ENCODE measurements at regions not wholly inside any gene's neighbourhood (a gene's known extent, or its start where the extent isn't known, plus 50 kb on each side); places are given as distances from the start of the nearest gene placed in this dataset.

GRCh38 chr14:66177935-66178334, 308.2 kb upstream of the CCDC196 start:
- TF ChIP-seq, protein P1, sequence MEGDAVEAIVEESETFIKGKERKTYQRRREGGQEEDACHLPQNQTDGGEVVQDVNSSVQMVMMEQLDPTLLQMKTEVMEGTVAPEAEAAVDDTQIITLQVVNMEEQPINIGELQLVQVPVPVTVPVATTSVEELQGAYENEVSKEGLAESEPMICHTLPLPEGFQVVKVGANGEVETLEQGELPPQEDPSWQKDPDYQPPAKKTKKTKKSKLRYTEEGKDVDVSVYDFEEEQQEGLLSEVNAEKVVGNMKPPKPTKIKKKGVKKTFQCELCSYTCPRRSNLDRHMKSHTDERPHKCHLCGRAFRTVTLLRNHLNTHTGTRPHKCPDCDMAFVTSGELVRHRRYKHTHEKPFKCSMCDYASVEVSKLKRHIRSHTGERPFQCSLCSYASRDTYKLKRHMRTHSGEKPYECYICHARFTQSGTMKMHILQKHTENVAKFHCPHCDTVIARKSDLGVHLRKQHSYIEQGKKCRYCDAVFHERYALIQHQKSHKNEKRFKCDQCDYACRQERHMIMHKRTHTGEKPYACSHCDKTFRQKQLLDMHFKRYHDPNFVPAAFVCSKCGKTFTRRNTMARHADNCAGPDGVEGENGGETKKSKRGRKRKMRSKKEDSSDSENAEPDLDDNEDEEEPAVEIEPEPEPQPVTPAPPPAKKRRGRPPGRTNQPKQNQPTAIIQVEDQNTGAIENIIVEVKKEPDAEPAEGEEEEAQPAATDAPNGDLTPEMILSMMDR (IDR thresholded peaks at IDR 0.05): no peak
- TF ChIP-seq POLR2A (IDR thresholded peaks at IDR 0.05): no peak

All from Peyer's patch (tissue), 4 donors.